NB4 (cell line): ENCODE measurements at regions not wholly inside any gene's neighbourhood (a gene's known extent, or its start where the extent isn't known, plus 50 kb on each side); places are given as distances from the start of the nearest gene placed in this dataset.

Experiments
- DNase-seq: peaks from one replicate; pipeline ENCODE4 v3.0.0; 2010; ENCODE audit warnings: low read depth
- H3K4me3 ChIP-seq: one replicate; pipeline ENCODE4 v1.5.1; 2011; ENCODE audit warnings: mild to moderate bottlenecking, low read depth, low read length, moderate library complexity
- MYC ChIP-seq: IDR thresholded peaks from 2 replicates; pipeline ENCODE4 v1.6.1; 2011; ENCODE audit warnings: low read depth, low read length
- POLR2A ChIP-seq: IDR thresholded peaks from 2 replicates; pipeline ENCODE4 v1.6.1; 2011; ENCODE audit warnings: mild to moderate bottlenecking; ENCODE audit not compliant: insufficient read length; ENCODE audit errors: extremely low read depth
- TF ChIP-seq, protein P1 (sequence below): IDR thresholded peaks from one replicate; pipeline ENCODE4 v1.5.1; 2012; ENCODE audit warnings: low read depth, low read length
- TF ChIP-seq, protein P2 (sequence below): IDR thresholded peaks from 2 replicates; pipeline ENCODE4 v1.6.1; 2011; ENCODE audit warnings: low read depth, low read length

DNA sequence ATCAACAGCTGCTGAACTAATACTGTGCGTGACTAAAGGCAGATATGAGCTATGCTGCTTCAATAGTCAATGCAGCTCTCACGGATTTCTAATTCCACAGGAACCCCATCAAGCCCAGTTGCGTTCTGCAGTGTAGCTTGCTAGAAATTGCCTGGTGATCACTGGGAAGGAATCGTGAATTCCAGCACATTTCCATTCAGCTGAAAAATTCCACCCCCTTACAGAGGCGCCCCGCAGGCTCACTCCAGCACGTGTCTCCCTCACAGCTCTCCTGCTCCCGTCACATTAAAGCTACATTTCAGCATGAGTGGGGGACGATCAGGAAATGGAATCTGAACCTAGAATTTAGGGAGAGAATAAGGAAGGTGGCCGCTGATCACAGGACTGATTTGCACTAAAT lies 534.8 kb downstream of the TCERG1L start:
- no peak for DNase-seq
- TF ChIP-seq MYC (no peak), POLR2A (no peak)
- TF ChIP-seq, protein P1, sequence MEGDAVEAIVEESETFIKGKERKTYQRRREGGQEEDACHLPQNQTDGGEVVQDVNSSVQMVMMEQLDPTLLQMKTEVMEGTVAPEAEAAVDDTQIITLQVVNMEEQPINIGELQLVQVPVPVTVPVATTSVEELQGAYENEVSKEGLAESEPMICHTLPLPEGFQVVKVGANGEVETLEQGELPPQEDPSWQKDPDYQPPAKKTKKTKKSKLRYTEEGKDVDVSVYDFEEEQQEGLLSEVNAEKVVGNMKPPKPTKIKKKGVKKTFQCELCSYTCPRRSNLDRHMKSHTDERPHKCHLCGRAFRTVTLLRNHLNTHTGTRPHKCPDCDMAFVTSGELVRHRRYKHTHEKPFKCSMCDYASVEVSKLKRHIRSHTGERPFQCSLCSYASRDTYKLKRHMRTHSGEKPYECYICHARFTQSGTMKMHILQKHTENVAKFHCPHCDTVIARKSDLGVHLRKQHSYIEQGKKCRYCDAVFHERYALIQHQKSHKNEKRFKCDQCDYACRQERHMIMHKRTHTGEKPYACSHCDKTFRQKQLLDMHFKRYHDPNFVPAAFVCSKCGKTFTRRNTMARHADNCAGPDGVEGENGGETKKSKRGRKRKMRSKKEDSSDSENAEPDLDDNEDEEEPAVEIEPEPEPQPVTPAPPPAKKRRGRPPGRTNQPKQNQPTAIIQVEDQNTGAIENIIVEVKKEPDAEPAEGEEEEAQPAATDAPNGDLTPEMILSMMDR, result no peak
- TF ChIP-seq, protein P2, sequence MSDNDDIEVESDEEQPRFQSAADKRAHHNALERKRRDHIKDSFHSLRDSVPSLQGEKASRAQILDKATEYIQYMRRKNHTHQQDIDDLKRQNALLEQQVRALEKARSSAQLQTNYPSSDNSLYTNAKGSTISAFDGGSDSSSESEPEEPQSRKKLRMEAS, result no peak
- H3K4me3 ChIP-seq, result no peak overlapping the region

GRCh38 chr10:130777507-130778165 lies 533.9 kb downstream of the TCERG1L start:
- no peak for DNase-seq
- H3K4me3 ChIP-seq, result no peak overlapping the region
- TF ChIP-seq, protein P2, result no peak
- TF ChIP-seq MYC, result no peak

GRCh38 chr10:130778166-130778545 lies 533.4 kb downstream of the TCERG1L start:
- TF ChIP-seq, protein P2, result no peak
- TF ChIP-seq MYC (no peak), POLR2A (no peak)
- TF ChIP-seq, protein P1, result no peak
- no peak for DNase-seq
- no peak overlapping the region for H3K4me3 ChIP-seq

DNA sequence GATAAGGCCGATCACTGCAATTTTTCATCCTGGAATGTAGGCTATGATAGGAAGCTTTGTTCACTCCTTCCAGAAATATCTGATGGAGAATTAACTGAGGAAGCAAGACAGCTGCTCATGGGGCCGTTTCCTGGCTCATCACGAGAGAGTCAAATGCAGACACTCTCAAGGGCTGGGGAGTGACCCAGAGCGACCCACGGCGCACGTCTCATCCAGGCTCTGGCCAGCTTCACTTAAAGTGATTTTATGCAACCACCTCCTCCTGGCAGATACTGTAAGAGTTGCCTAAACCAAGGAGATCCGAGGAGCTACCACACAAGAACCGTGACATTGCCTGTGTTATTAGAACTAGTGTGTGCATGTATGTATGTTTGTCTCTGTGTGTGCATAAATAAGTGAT lies 530.8 kb downstream of the TCERG1L start:
- DNase-seq, result no peak
- no peak for TF ChIP-seq POLR2A
- TF ChIP-seq, protein P1, result no peak
- TF ChIP-seq, protein P2, result no peak
- TF ChIP-seq MYC, result no peak
- H3K4me3 ChIP-seq, result no peak overlapping the region

GRCh38 chr10:130781206-130781605 lies 530.3 kb downstream of the TCERG1L start:
- no peak for TF ChIP-seq MYC
- TF ChIP-seq, protein P2, result no peak
- TF ChIP-seq, protein P1, result no peak
- no peak for TF ChIP-seq POLR2A
- no peak for DNase-seq

GRCh38 chr10:130781623-130782022 lies 529.9 kb downstream of the TCERG1L start:
- TF ChIP-seq MYC (no peak), POLR2A (no peak)
- TF ChIP-seq, protein P1, result no peak
- TF ChIP-seq, protein P2, result no peak
- no peak overlapping the region for H3K4me3 ChIP-seq
- no peak for DNase-seq

More at GRCh38 chr10:130781206-130781605, 530.3 kb downstream of the TCERG1L start:
- no peak overlapping the region for H3K4me3 ChIP-seq
